ENCODE measurements at regions not wholly inside any gene's neighbourhood (a gene's known extent, or its start where the extent isn't known, plus 50 kb on each side); places are given as distances from the start of the nearest gene placed in this dataset.

DNA sequence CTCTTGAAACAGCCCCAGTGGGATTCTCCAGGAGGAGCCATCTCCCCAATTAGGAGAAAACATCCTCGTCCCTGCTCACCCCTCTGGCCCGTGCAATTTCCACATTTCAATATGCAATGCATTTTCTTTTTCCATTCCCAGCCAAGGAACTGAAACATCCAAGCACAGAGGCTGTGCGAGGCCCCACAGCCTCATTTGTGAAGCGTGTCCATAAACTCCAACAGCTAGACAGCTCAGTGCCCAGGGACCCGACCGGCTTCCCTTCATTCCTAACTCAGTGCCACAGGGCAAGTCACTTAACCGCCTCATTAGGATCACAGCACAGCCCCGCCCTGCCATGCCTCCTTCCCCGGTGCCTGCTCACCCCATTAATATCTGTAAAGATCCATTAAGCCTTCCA is 204.2 kb upstream of the IGF1R start:
- TF ChIP-seq, protein P1, sequence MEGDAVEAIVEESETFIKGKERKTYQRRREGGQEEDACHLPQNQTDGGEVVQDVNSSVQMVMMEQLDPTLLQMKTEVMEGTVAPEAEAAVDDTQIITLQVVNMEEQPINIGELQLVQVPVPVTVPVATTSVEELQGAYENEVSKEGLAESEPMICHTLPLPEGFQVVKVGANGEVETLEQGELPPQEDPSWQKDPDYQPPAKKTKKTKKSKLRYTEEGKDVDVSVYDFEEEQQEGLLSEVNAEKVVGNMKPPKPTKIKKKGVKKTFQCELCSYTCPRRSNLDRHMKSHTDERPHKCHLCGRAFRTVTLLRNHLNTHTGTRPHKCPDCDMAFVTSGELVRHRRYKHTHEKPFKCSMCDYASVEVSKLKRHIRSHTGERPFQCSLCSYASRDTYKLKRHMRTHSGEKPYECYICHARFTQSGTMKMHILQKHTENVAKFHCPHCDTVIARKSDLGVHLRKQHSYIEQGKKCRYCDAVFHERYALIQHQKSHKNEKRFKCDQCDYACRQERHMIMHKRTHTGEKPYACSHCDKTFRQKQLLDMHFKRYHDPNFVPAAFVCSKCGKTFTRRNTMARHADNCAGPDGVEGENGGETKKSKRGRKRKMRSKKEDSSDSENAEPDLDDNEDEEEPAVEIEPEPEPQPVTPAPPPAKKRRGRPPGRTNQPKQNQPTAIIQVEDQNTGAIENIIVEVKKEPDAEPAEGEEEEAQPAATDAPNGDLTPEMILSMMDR (IDR thresholded peaks at IDR 0.05; ENCODE audit: low read depth, low read length, missing control alignments), result no peak
- in situ Hi-C loops (cut with HindIII; ENCODE audit: low sequenced_read_pairs), result loop anchor here (25.0 kb wide), 1 partner anchor 618 kb away; no protein-coding TSS in a partner anchor
- no peak for DNase-seq (ENCODE audit: low read depth)
- no peak overlapping the region for H3K4me3 ChIP-seq (ENCODE audit: low read depth, low read length)

DNA sequence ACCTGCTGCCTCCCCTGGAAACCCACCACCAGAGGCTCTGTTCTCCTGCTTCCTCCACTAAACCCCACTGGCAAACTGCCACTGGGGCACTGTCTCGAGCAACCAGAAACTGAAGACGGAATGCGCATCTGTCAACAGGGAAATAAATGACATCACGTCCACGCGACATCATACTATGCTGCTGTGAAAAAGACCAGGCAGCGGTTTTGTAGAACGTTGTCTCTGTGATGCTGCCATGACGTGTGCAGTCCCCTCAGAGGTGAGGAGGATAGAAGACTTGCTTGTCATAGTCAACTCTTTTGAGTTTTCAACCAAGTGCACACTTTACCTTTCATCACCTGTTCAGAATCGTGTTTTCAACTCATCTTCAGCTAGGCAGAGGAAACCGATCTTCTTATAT is 203.0 kb upstream of the IGF1R start:
- no peak overlapping the region for H3K4me3 ChIP-seq (ENCODE audit: low read depth, low read length)
- in situ Hi-C loops (cut with HindIII; ENCODE audit: low sequenced_read_pairs), result loop anchor here (25.0 kb wide), 1 partner anchor 617 kb away; no protein-coding TSS in a partner anchor
- TF ChIP-seq, protein P1 (IDR thresholded peaks at IDR 0.05; ENCODE audit: low read depth, low read length, missing control alignments), result no peak
- no peak for DNase-seq (ENCODE audit: low read depth)

DNA sequence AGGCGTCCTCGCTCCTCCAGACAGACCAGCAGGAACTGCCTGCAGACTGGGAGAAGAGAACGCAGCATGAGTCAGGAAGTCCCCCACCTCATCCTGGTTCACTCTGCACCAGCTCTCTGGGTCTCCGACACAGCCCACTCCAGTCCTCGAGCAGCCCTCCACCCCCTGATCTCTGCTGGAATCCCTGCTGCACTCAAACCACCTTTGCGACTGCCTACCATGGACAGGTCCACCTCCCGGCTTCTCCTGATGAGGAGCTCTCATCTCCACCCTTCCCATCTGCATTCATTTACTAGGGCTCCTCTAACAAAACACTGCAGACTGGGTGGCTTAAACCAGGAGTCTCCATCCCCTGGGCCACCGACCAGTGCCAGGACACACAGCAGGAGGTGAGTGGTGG is 202.3 kb upstream of the IGF1R start:
- H3K4me3 ChIP-seq (ENCODE audit: low read depth, low read length), result no peak overlapping the region
- in situ Hi-C loops (cut with HindIII; ENCODE audit: low sequenced_read_pairs), result loop anchor here (25.0 kb wide), 1 partner anchor 616 kb away; no protein-coding TSS in a partner anchor
- DNase-seq (ENCODE audit: low read depth), result no peak
- TF ChIP-seq, protein P1 (IDR thresholded peaks at IDR 0.05; ENCODE audit: low read depth, low read length, missing control alignments), result no peak

DNA sequence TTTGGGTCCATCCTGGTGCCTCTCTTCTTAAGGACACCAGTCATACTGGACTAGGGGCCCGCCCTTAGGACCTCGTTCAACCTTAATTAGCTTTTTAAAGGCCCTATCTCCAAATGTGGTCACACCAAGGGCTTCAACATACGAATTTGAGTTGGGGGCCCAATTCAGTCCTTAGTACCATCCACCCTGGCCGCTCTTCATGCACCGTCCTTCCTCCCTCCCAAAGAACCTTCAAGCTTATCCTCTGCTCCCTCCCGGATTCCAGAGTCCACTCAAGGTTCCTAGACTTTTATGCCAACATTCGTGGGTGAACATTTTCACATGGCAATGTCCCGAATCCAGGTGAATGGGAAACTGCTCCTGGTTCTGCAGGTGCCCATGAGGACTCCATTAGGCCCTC is 201.3 kb upstream of the IGF1R start:
- TF ChIP-seq, protein P1 (IDR thresholded peaks at IDR 0.05; ENCODE audit: low read depth, low read length, missing control alignments), result no peak
- H3K4me3 ChIP-seq (ENCODE audit: low read depth, low read length), result no peak overlapping the region
- in situ Hi-C loops (cut with HindIII; ENCODE audit: low sequenced_read_pairs), result loop anchor here (25.0 kb wide), 1 partner anchor 615 kb away; no protein-coding TSS in a partner anchor
- no peak for DNase-seq (ENCODE audit: low read depth)

DNA sequence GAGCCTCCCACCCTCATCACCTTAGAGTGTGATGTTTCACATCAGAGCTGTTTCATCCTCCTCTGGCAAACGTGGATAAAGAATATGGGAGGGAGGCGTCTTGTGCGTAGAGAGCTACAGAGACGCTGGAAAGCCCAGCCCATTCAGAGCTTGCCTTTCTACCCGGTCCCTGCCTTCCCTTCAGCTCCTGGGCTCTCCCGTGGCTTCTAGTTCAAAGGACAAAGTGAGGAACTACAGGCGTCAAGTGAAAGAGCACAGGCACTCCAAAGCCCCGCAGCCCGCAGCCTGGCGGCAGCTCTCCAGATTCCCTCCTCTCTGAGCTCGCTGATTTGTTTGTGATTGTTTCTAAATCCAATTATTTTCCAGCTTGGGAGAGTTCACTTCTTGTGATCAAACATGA is 197.1 kb upstream of the IGF1R start:
- in situ Hi-C loops (cut with HindIII; ENCODE audit: low sequenced_read_pairs), result no loop called here
- DNase-seq (ENCODE audit: low read depth), result no peak
- TF ChIP-seq, protein P1 (IDR thresholded peaks at IDR 0.05; ENCODE audit: low read depth, low read length, missing control alignments), result no peak
- H3K4me3 ChIP-seq (ENCODE audit: low read depth, low read length), result no peak overlapping the region

DNA sequence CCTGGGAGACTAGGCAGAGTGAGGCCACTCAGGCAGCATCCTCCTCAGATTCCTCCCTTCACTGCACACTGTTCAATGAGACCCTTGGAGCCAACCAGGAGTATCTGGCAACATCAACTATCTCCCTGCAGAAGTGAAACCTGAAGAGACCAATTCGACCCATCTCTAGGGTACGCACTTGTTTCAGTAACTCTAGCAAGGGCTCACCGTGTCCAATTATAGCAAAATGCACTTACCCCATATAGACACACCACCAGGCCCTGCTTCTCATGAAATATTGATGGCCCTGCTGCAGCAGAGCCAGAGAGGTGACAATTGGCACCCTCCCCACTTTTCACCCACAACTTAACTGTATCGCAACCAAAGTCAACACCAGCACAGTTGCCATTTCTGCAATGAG is 196.1 kb upstream of the IGF1R start:
- no peak for DNase-seq (ENCODE audit: low read depth)
- in situ Hi-C loops (cut with HindIII; ENCODE audit: low sequenced_read_pairs), result no loop called here
- TF ChIP-seq, protein P1 (IDR thresholded peaks at IDR 0.05; ENCODE audit: low read depth, low read length, missing control alignments), result no peak
- H3K4me3 ChIP-seq (ENCODE audit: low read depth, low read length), result no peak overlapping the region

DNA sequence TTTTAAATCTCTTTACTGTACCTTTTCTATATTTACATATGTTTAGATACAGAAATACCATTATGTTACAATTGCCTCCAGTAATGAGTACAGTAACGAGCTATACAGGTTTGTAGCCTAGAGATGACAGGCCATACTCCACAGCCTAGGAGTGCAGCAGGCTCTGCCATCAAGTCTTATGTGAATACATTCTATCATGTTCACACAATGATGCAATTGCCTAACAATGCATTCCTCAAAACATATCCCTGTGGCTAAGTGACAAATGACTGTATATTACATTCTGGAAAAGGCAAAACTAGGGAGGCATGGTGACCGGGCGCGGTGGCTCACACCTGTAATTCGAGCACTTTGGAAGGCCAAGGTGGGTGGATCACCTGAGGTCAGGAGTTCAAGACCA is 192.4 kb upstream of the IGF1R start:
- no peak for DNase-seq (ENCODE audit: low read depth)
- no peak overlapping the region for H3K4me3 ChIP-seq (ENCODE audit: low read depth, low read length)
- TF ChIP-seq, protein P1 (IDR thresholded peaks at IDR 0.05; ENCODE audit: low read depth, low read length, missing control alignments), result no peak
- in situ Hi-C loops (cut with HindIII; ENCODE audit: low sequenced_read_pairs), result no loop called here
